NCI-H2081 (cell line): ENCODE measurements at regions not wholly inside any gene's neighbourhood (a gene's known extent, or its start where the extent isn't known, plus 50 kb on each side); places are given as distances from the start of the nearest gene placed in this dataset.

Experiments used
- DNase-seq, 2 experiments: peaks; one replicate each; lab custom pipeline; 2025; lab: John Stamatoyannopoulos, UW

DNA sequence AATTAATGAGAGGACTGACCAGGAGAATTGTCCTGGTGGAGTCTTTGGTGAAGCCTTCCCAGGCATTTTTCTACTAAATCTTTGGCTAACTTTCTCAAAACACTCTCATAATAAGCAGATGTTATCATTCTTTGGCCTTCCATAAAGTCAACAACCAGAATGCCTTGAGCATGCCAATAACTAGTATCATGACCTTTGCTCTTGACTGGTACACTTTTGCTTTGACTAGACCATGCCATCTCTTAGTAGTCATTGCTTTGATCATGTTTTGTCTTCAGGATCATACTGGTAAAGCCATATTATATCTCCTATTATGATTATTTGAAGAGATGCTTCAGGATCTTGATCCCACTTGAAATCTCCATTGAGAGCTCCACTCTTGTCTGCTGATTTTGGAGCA lies 506.9 kb downstream of the ELAVL2 start:
- DNase-seq, result no peak

DNA sequence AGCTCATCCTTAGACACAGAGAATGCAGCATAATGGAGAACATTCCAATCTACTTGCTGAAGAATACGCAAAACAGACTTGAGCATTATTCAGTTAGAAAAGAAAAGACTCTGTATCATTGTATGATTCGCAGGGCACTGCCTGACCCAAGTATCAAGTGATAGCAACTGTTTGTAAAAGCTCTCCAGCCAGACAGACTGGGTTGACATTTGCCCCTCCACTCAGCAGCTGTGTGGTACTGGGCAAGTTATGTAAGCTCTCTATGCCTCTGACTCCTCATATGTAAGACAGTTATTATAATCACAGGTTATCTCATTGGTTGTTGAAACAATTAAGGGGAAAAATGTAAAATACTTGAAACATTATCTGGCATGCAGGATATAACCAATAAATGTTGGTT lies 505.0 kb downstream of the ELAVL2 start:
- DNase-seq, result peak in 1 of 2 experiments; percentile 37

DNA sequence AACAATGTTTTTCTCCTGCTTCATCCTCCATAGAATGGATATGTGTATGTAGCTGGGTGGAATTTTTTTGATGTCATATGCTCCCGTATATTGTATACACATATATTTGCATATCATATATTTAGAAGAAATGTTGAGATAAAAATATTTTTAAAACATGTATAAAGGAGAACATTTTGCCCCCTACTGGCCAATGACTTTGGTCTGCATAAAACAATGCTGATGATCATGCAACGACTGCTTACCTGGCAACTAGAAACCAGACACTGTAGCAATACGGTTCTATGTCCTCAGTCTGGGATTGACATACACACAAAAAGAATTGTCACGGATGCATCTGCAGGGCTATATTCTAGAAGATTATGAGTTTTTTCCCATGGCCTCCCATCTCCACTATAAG lies 503.6 kb downstream of the ELAVL2 start:
- DNase-seq, result peak in 1 of 2 experiments; percentile 16

DNA sequence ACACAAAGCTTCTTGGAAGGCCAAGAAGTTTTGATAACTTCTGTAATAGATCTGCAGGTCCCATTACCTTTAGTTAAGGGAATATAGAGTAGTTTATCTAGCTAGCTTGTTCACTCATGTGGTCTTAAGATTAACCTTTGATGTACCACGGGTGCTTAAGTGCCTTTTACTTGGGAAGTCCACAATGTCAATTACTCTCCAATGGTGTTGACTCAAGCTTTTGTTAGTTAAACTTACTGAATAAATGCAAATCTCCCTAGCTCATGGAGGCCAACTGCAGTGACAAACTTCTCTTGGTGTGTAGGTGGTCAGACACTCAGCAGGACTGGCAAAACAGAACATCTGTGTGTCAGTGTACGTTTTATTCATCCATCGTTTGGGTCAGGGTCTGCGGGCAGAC lies 501.5 kb downstream of the ELAVL2 start:
- DNase-seq, result no peak

DNA sequence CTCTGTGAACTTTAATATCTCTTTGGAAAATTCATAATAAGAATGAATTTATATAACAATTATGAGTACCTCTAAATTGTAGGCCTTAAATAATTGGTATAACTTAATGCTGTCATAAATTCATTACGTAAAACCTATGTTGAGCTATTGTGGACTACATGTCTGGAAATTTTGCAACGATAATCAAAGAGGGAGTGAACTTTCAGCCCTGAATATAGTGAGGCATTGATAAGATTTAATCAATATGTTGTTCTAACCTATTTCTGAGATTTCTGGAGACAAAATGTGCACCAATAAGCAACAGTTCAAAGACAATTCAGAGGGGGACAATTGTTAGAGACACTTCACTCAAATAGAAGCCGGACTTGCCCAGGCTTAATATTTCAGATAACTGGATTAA lies 499.4 kb downstream of the ELAVL2 start:
- no peak for DNase-seq

DNA sequence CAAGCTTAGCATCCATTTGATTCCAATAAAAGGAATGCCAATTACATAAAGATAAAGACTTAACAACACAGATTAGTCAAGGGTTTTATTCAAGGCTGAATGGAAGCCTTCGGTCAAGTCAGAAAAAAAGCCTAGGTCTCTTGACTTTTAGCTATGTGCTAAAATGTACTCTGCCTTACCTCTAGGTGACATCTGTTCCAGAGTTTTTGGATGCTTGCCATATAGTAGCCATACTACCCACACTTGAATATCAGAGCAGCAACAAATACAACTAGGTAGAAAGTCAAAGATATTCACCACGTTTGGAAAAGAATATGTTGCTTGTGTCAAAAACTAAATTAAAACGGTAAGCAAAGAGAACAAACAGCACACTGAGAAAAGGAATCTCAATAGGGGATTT lies 484.7 kb downstream of the ELAVL2 start:
- DNase-seq, result no peak

DNA sequence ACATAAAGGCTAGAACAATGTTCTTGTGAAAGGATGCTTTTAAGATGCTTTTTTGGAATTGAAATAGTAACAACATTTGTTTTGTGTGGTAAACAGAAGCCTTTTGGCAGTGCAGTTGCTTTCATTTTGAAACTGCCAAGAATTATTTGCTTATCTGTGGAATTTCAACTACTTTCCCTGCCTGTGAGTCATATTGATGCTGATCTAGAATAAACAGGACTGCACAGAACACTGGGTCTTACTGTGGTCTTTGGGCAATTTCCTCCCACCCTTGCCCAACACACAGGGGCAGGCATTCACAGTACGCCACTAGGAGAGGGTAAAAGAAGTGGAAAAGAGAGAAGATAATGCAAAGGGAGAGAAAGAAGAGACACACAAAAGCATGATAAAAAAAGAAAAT lies 483.7 kb downstream of the ELAVL2 start:
- no peak for DNase-seq

DNA sequence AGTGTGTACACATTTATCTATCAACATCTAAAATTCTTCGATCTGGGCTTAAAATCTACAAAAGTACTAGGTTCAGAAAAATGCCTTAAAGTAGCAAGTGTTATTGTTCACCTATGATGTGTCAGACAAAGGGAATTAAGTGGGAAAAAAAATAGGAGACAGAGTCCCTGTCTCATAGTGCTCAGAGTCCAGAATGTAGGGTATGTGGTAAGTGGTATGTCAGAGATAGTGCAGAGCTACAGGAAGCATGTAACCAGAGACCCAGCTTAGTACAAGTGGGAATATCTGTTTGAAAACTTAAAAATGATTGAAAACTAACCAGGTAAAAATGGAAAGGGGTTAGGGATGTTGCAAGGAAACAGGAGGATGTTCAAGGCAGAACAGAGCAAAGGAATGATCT lies 482.8 kb downstream of the ELAVL2 start:
- no peak for DNase-seq

DNA sequence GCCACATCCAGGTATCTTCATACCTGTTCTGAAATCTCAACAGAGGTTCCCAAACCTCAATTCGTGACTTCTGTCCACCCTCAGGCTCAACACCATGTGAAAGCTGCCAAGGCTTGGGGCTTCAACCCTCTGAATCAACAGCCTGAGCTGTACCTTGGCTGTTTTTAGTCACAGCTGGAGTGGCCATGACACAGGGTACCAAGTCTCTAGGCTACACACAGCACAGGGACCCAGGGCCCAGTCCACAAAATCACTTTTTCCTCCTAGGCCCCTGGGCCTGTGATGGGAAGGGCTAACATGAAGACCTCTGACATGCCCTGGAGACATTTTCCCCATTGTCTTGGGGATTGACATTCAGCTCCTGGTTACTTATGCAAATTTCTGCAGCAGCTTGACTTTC lies 464.9 kb downstream of the ELAVL2 start:
- DNase-seq, result no peak

DNA sequence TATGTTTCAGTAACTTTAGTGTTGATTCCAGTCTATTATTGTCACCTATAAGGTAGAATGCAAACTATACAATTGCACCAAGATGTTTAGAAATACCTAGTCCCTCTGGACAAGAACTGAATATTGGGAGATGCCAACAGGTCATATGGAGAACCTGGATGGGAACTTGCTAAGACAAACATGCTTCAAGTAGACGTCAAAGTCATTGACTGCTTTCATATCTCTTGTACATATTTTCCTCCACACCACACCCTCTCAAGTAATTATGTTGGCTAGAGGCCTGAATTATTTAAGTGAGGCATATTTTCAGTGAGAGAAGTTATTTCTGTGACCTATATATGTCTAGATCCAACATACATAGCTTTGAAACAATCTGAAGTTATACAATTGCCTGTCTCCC lies 453.3 kb downstream of the ELAVL2 start:
- DNase-seq, result no peak

DNA sequence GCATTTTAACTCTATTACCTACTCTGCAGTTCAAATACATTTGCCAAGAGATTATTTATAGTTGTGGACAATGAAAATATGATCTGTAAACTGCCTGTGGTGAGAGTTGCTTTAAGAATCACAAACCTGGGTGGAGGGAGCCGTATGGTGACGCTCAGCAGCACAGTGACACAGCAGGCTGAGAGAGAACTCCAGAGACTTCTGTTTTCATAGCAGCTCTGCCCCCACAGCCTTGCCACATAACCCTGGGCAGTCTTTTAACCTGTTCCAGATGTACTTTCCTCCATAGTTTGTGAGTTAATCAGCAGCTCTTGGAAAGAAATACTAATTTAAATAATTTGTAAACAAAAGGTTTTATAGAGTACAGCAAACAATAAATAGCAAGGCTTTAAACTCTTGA lies 450.5 kb downstream of the ELAVL2 start:
- DNase-seq, result no peak

DNA sequence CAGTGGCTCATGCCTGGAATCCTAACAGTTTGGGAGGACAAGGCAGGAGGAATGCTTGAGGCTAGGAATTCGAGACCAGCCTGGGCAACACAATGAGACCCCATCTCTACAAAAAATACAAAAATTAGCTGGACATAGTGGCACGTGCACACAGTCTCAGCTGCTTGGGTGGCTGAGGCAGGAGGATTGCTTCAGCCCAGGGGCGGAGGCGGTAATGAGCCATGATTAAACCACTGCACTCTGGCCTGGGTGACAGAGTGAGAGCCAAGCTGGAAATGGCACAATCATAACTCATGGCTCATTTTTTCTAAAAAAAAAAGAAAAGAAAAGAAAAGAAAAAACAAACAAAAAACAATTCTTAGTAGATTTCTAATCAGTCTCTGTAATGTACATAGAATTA lies 446.2 kb downstream of the ELAVL2 start:
- DNase-seq, result no peak

DNA sequence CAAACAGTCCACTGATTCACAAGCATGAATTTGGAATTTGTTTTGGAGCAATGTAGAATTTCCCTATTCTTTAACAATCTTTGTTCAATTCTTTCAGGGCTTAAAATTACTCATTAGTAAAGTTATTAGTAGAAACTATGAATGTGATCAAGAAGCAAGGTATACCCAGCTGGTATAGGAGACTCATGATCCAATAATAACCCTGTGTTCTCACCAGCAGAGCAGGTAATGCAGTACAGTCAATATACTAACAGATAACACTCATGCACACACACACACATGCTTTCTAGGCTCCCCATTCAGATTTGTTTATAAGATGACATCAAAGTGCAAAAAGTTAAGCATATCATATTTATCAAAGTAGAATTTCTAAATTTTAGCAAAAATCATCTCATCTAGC lies 445.2 kb downstream of the ELAVL2 start:
- DNase-seq, result no peak

DNA sequence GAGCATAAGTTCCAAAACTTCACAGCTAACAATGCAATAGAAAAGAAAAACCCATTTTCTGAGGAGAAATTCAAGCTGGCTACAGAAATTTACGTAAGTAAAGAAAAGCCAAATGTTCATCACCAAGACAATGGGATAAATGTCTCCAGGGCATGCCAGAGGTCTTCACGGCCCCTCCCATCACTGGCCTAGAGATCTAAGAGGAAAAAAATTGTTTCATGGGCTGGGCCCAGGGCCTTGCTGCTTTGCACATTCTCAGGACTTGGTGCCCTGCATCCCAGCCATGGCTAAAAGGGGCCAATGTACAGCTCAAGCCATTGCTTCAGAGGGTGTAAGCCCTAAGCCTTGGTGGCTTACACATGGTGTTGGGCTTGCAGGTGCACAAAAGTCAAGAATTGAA lies 443.6 kb downstream of the ELAVL2 start:
- no peak for DNase-seq

DNA sequence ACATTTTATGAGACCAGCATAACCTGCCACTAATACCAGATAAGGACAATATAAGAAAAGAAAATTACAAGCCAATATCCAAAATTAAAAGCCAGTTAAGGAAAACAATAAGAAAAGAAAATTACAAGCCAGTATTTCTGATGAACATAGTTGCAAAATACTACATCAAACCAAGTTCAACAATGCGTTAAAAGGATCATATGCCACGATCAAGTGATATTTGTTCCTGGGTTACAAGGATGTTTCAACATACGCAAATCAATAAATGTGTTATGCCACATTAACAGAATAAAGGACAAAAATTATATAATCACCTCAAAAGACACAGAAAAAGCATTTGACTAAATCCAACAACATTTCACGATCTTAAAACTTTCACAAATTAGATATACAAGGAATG lies 431.9 kb downstream of the ELAVL2 start:
- no peak for DNase-seq

DNA sequence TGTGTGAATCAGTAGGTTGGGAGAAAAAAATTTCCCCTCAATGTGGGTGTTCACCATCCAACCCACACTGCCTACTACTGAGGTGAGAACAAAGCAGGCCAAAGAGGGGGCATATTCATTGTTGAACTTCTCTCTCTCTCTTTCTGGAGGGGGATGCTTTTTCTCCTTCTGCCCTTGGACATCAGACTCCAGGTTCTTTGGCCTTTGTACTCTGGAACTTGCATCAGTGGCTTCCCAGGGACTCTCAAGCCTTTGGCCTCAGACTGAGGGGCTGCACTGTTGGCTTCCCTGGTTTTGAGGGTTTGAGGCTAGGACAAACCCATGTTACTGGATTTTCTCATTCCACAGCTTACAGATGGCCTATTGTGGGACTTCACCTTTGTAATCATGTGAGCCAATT lies 417.2 kb downstream of the ELAVL2 start:
- no peak for DNase-seq

DNA sequence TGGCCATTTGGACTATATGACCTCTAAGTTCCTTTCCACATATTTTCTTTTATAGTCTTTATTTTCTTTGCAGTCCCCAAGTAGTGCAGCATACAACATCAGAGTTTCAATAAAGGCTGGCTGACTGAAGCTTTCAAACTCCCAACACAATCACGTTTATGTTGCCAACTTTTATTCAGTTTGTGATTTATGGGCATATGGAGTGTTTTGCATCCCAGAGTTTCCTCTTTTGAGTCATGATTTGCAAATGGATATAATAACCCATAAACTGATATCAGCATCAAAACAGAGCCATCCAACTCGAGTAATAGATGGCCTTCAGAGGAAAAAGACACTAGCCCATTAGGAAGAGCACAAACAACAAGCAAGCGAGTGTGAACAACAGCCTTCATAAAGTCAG lies 414.0 kb downstream of the ELAVL2 start:
- no peak for DNase-seq

DNA sequence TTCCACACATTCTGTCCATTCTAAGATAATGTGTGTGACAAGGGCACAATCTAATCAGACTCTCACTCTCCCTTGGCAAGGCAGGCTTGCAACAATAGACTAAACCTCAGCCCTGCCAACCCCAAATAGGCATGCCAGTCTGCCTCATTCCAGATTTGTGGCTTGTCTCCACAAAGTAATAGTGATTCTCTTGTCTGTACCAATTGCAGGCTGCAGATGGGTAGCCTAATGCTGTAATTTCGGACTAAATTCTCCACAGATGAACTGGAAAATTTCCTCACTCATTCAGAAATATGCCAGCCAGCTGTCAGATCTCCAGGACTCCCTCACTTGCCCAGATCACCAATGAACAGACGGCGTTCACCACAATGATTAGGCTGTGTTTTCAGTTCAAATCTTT lies 413.6 kb downstream of the ELAVL2 start:
- DNase-seq, result no peak

DNA sequence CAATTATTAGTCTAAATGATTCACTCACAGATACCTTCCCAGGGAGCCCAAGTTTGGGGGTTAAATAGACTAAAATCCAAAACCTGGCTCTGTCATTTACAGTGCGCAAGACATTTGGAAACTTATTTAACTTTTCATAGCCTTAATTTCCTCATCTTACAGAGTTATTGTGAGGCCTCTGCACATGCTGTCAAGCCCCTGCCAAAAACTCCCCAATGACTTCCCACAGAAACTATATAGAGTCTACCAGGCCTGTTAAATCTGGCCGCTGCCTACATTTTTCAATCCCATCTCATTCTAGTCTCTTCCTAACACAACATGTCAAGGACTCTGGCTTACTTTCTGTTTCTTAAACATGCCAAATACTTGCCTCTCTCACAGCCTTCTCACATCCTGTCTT lies 412.5 kb downstream of the ELAVL2 start:
- DNase-seq, result no peak

DNA sequence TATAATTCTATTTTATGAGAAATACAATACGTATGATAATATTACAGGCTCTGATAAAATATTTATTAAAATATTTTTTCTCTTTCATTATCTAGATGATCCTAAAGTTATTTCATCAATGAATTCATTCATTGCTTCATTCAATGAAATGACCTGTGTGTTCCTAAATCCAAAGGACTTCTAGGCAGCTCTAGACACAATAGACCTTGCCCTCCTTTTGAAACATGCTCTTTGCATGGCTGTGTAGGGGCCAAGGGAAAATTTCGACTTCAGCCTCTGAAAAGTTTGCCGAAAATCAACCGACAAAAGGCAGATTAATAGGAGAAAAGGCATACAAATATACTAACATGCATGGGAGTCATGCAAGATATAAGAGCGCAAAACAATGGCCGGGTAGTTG lies 402.0 kb downstream of the ELAVL2 start:
- no peak for DNase-seq

DNA sequence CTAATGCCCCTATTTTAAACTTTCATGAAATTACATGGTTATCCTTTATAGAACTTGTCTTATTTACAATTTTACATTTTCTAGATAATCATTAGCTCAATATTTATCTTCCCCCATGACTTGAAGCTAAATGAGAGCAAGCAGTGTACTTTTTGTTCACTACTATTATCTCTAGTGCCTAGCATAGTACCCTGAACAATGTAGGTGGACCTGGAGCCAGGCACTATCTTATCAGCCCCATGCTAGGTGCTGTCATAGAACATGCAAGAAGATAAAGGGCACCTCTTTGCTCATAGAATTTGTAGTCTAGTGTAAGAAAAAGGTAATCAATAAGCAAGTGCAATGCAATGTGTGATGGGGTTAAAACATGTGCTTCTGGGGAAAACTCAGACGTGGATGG lies 399.9 kb downstream of the ELAVL2 start:
- DNase-seq, result no peak

DNA sequence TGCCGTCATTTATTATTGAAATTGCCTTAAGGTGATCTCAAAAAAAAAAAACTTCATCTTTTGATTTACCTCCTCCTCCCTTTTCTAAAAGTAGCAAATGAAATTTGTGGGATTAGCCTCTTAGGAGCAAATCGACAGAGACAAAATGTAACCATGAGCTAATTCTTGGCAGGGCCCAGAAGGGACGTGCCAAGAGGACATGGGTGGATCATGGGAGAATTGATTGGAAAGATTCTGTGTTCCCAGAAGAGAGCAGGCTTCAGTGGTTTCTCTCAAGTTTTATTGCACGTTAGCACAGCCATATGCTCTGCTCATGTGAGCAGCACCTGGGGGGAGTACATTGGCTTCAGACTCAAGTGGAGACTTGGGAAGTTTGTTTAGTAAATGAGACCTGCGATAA lies 394.6 kb downstream of the ELAVL2 start:
- DNase-seq, result no peak

DNA sequence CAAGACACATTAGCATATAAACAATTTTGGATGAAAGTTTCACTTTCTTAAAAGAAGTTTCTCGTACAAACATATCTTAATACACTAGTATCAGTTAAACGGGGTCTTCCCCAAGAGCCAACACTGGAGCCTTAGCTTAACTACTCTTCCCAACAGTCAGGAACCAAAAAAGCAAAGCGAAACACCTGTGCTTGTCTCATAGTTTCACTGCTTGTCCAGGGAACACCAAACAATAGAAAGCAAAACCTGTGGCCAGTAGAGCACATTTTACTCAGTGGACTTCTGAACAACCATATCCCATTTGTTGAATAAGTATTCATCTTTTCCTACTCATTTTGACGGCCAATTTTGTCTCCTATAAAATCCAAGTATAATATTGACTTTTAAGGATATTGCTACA lies 391.4 kb downstream of the ELAVL2 start:
- DNase-seq, result no peak

DNA sequence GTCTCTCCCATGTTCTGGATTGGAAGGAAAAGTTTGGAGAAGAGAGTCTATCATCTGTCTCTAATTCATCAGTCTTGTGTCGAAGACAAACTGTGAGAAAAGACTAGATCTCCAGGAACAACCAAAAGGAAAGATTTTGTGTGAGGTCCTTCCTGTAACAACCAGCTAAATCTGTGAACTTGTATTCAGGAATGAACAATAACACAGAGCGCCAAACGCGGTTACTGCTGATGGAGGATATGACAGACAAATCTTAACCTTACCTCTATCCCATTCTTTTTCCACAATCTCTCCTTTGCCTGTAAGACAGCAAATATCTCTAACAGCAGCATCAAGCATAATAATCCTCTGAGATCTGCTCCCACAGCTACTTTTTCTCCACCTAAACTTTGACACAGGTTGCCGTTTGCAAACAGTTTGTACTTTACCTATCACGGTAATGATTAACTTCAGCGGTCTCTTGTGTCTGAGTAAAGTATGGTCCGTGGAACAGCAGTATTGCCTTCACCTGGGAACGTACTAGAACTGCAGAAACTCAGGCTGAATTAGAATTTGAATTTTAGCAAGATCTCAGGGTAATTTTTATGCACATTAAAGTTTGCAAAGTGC lies 387.6 kb downstream of the ELAVL2 start:
- no peak for DNase-seq

DNA sequence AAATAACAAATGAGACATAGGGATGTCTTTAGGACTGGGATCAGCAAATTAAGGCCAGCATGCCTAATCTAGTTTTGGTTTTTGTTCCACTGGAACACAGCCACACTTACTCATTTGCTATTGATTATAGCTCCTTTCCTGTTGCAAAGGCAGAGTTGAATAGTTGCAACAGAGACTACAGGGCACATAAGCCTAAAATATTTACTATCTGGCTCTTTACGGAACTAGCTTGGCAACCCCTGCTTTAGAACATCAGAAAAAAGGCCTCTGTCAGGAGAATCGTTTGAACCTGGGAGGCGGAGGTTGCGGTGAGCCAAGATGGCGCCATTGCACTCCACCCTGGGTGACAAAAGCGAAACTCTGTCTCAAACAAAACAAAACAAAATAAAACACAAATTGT lies 384.8 kb downstream of the ELAVL2 start:
- DNase-seq, result no peak
